Endodermal cell (in vitro differentiated cells): ENCODE measurements at regions not wholly inside any gene's neighbourhood (a gene's known extent, or its start where the extent isn't known, plus 50 kb on each side); places are given as distances from the start of the nearest gene placed in this dataset.

ENCODE experiments used
- DNase-seq: peaks from one replicate; pipeline ENCODE4 v3.0.0-alpha.2; 2017
- H3K27ac ChIP-seq: 2 replicates; pipeline ENCODE4 v1.5.1; 2013; ENCODE audit warnings: mild to moderate bottlenecking, low read depth, low read length, moderate library complexity
- H3K27me3 ChIP-seq: 2 replicates; pipeline ENCODE4 v1.6.1; 2013; ENCODE audit warnings: mild to moderate bottlenecking, low read length, moderate library complexity; ENCODE audit not compliant: insufficient read depth, control insufficient read depth, poor library complexity, severe bottlenecking
- H3K36me3 ChIP-seq: 2 replicates; pipeline ENCODE4 v1.7.0; 2013; ENCODE audit warnings: mild to moderate bottlenecking, low read length, moderate library complexity; ENCODE audit not compliant: control insufficient read depth, insufficient read depth
- H3K4me1 ChIP-seq: one replicate; pipeline ENCODE4 v1.7.0; 2013; ENCODE audit warnings: low read length; ENCODE audit not compliant: control insufficient read depth, insufficient read depth
- H3K4me3 ChIP-seq: 2 replicates; pipeline ENCODE4 v1.5.1; 2013; ENCODE audit warnings: mild to moderate bottlenecking, low read length, moderate library complexity
- H3K9ac ChIP-seq: 2 replicates; pipeline ENCODE4 v1.6.1; 2013; ENCODE audit warnings: mild to moderate bottlenecking, low read length, moderate library complexity; ENCODE audit not compliant: poor library complexity, severe bottlenecking; ENCODE audit errors: extremely low read depth
- H3K9me3 ChIP-seq: 2 replicates; pipeline ENCODE4 v1.6.1; 2013; ENCODE audit warnings: mild to moderate bottlenecking, low read length, moderate library complexity; ENCODE audit not compliant: control insufficient read depth
- H3K27ac Mint-ChIP-seq: 2 replicates; pipeline ENCODE4 v1.8.0; 2020; ENCODE audit warnings: mixed read lengths
- H3K27me3 Mint-ChIP-seq: 2 replicates; pipeline ENCODE4 v1.8.0; 2021; ENCODE audit warnings: mild to moderate bottlenecking, mixed read lengths; ENCODE audit not compliant: insufficient read depth
- H3K36me3 Mint-ChIP-seq: 2 replicates; pipeline ENCODE4 v1.8.0; 2020; ENCODE audit warnings: low read depth, mixed read lengths
- H3K4me1 Mint-ChIP-seq: 2 replicates; pipeline ENCODE4 v1.8.0; 2020; ENCODE audit warnings: mixed read lengths
- H3K4me3 Mint-ChIP-seq: 2 replicates; pipeline ENCODE4 v1.8.0; 2020; ENCODE audit warnings: mild to moderate bottlenecking, moderate library complexity, mixed read lengths
- H3K9me3 Mint-ChIP-seq: 2 replicates; pipeline ENCODE4 v1.8.0; 2020; ENCODE audit warnings: mild to moderate bottlenecking, mixed read lengths
- WGBS, 2 experiments: methylation state at CpG; one replicate each; pipeline versions ENCODE4 v1.1.5 to v1.1.7; 2013; ENCODE audit warnings: missing lambda C conversion rate in 2 of 2, mixed read lengths in 1 of 2; ENCODE audit not compliant: insufficient coverage in 1 of 2, insufficient read length in 1 of 2; 5-methylcytosine and 5-hydroxymethylcytosine counted together
- TF ChIP-seq, protein P1 (sequence below): fragments of 200-600 bp; sonication (generic); conservative IDR thresholded peaks from 2 replicates; pipeline ENCODE4 v1.5.0; 2021; ENCODE audit warnings: antibody characterized with exemption, mild to moderate bottlenecking

DNA sequence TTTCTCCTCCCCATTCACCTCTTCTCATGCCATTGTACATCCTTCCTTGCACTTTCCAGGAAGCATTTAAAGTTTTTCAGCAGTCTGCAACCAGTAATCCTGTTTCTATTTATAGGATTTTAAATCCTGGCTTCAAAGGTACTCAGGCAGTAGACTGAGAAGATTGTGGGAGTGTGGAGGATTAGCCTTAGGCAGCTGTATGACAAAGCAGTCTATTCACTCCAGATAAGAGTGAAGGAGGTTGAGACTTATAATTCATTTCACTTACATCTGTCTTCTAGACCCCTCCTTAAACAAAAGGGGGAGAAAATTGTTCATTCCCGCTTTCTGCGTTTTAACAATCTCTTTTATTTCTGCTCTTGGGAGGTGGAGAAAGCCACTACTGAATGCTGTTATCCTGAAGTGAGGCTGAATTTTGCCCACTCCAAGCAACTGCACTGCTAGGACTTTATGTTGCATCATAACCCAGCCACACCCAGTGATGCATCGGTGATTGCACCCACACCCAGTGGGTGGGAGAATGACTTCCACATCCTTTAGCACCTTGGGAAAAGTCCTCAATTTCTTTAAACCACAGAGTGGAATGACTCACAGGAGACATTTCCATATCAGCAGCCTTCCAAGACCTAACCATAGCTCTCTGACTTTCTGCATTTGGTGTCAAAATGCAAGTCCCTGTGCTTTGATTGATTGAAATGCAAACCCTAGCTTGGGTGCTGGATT lies 382.5 kb upstream of the ATP2B1 start:
- DNase-seq, result peak; percentile 76
- Histone ChIP-seq H3K36me3 (no peaks in the 10 kb centered on the region), H3K9ac (peak overlapping the region; percentile 1), H3K27me3 (no peaks in the 10 kb centered on the region), H3K27ac (peak overlapping the region; percentile 29), H3K4me1 (peaks cover 4% of the 10 kb centered on the region), H3K4me3 (peak overlapping the region; percentile 14), H3K9me3 (peaks cover 5% of the 10 kb centered on the region)
- Mint-ChIP-seq H3K4me3 (no peak overlapping the region), H3K4me1 (peaks cover 19% of the 10 kb centered on the region), H3K36me3 (no peaks in the 10 kb centered on the region), H3K27ac (peak overlapping the region; percentile 0), H3K27me3 (peaks cover 3% of the 10 kb centered on the region), H3K9me3 (no peaks in the 10 kb centered on the region)
- TF ChIP-seq, protein P1, sequence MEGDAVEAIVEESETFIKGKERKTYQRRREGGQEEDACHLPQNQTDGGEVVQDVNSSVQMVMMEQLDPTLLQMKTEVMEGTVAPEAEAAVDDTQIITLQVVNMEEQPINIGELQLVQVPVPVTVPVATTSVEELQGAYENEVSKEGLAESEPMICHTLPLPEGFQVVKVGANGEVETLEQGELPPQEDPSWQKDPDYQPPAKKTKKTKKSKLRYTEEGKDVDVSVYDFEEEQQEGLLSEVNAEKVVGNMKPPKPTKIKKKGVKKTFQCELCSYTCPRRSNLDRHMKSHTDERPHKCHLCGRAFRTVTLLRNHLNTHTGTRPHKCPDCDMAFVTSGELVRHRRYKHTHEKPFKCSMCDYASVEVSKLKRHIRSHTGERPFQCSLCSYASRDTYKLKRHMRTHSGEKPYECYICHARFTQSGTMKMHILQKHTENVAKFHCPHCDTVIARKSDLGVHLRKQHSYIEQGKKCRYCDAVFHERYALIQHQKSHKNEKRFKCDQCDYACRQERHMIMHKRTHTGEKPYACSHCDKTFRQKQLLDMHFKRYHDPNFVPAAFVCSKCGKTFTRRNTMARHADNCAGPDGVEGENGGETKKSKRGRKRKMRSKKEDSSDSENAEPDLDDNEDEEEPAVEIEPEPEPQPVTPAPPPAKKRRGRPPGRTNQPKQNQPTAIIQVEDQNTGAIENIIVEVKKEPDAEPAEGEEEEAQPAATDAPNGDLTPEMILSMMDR, result no peak
- WGBS, 2 experiments, result 47% methylated on average over 3 of the region's 3 CpGs; no CpG with 5 or more reads in 1 of the 2 experiments

GRCh38 chr12:90086281-90086680 lies 377.6 kb upstream of the ATP2B1 start:
- 67 to 90% methylated on average over 1 of the region's 1 CpG for WGBS, 2 experiments
- peaks cover 3% of the 10 kb centered on the region for H3K27me3 Mint-ChIP-seq
- TF ChIP-seq, protein P1, result no peak
- Histone ChIP-seq H3K9ac (no peak overlapping the region), H3K36me3 (no peaks in the 10 kb centered on the region), H3K9me3 (peaks cover 5% of the 10 kb centered on the region), H3K4me3 (no peak overlapping the region), H3K4me1 (no peaks in the 10 kb centered on the region), H3K27ac (peak overlapping the region; percentile 40), H3K27me3 (no peaks in the 10 kb centered on the region)
- no peak overlapping the region for H3K4me3 Mint-ChIP-seq
- H3K4me1 Mint-ChIP-seq, result peaks cover 13% of the 10 kb centered on the region
- DNase-seq, result no peak
- H3K36me3 Mint-ChIP-seq, result no peaks in the 10 kb centered on the region
- H3K27ac Mint-ChIP-seq, result no peak overlapping the region
- no peaks in the 10 kb centered on the region for H3K9me3 Mint-ChIP-seq

GRCh38 chr12:90085494-90086274 lies 377.0 kb upstream of the ATP2B1 start:
- WGBS, 2 experiments, result 59 to 73% methylated on average over 2 to 3 of the region's 3 CpGs
- no peak for DNase-seq
- no peaks in the 10 kb centered on the region for H3K9me3 Mint-ChIP-seq
- Histone ChIP-seq H3K36me3 (no peaks in the 10 kb centered on the region), H3K9ac (no peak overlapping the region), H3K27ac (peak overlapping the region; percentile 40), H3K4me3 (no peak overlapping the region), H3K4me1 (no peaks in the 10 kb centered on the region), H3K9me3 (peaks cover 5% of the 10 kb centered on the region), H3K27me3 (no peaks in the 10 kb centered on the region)
- H3K4me1 Mint-ChIP-seq, result peaks cover 7% of the 10 kb centered on the region
- no peaks in the 10 kb centered on the region for H3K36me3 Mint-ChIP-seq
- H3K27me3 Mint-ChIP-seq, result peaks cover 3% of the 10 kb centered on the region
- TF ChIP-seq, protein P1, result no peak
- no peak overlapping the region for H3K27ac Mint-ChIP-seq
- H3K4me3 Mint-ChIP-seq, result no peak overlapping the region
